RWPE2 (cell line): ENCODE measurements at regions not wholly inside any gene's neighbourhood (a gene's known extent, or its start where the extent isn't known, plus 50 kb on each side); places are given as distances from the start of the nearest gene placed in this dataset.

Experiments used
- ATAC-seq: fragments of 200-7000 bp; cut with Tn5 transposase; 3 replicates; pipeline ENCODE4 v1.9.1; 2021; ENCODE audit warnings: low read depth
- DNase-seq: peaks from one replicate; pipeline ENCODE4 v3.0.0-alpha.2; 2020; ENCODE audit warnings: low spot score
- H3K27ac ChIP-seq: fragments of 450-650 bp; 2 replicates; pipeline ENCODE4 v1.5.1; 2017; ENCODE audit warnings: mild to moderate bottlenecking; ENCODE audit not compliant: poor library complexity, severe bottlenecking
- H3K27me3 ChIP-seq: fragments of 250-450 bp; sonication (Bioruptor Pico); 2 replicates; pipeline ENCODE4 v1.5.1; 2021; ENCODE audit warnings: mild to moderate bottlenecking, moderate library complexity; ENCODE audit not compliant: insufficient read depth, poor library complexity, severe bottlenecking
- H3K36me3 ChIP-seq: fragments of 250-450 bp; sonication (Bioruptor Pico); 2 replicates; pipeline ENCODE4 v1.5.1; 2020; ENCODE audit warnings: low read depth, mild to moderate bottlenecking, moderate library complexity
- H3K4me1 ChIP-seq: fragments of 250-450 bp; sonication (Bioruptor Pico); 2 replicates; pipeline ENCODE4 v1.5.1; 2021; ENCODE audit warnings: mild to moderate bottlenecking, moderate library complexity; ENCODE audit not compliant: insufficient read depth, poor library complexity, severe bottlenecking
- H3K4me3 ChIP-seq: fragments of 250-450 bp; sonication (Bioruptor Pico); 2 replicates; pipeline ENCODE4 v1.5.1; 2021; ENCODE audit warnings: mild to moderate bottlenecking, moderate library complexity; ENCODE audit not compliant: severe bottlenecking
- H3K9me3 ChIP-seq: fragments of 250-450 bp; sonication (Bioruptor Pico); 2 replicates; pipeline ENCODE4 v1.5.1; 2021; ENCODE audit warnings: mild to moderate bottlenecking, moderate library complexity; ENCODE audit not compliant: severe bottlenecking
- CTCF ChIP-seq: fragments of 450-650 bp; IDR thresholded peaks from one replicate; pipeline ENCODE4 v1.5.1; 2017; ENCODE audit warnings: mild to moderate bottlenecking, moderate library complexity; ENCODE audit not compliant: poor library complexity, severe bottlenecking

- no peak for TF ChIP-seq CTCF
- H3K9me3 ChIP-seq = no peaks in the 10 kb centered on the region
- no peaks in the 10 kb centered on the region for H3K27me3 ChIP-seq
- ATAC-seq = no peak
- H3K36me3 ChIP-seq = no peaks in the 10 kb centered on the region
- H3K4me1 ChIP-seq = peaks cover 51% of the 10 kb centered on the region
- no peak for DNase-seq
- H3K4me3 ChIP-seq = no peak overlapping the region
- peak overlapping the region; percentile 95 for H3K27ac ChIP-seq
Measured at GRCh38 chr15:39130556-39131379, 450.1 kb upstream of the THBS1 start.

GRCh38 chr15:39131609-39132008 lies 449.3 kb upstream of the THBS1 start:
- no peak for TF ChIP-seq CTCF
- Histone ChIP-seq H3K9me3 (no peaks in the 10 kb centered on the region), H3K4me3 (no peak overlapping the region), H3K27me3 (no peaks in the 10 kb centered on the region), H3K27ac (no peak overlapping the region), H3K36me3 (no peaks in the 10 kb centered on the region), H3K4me1 (peaks cover 43% of the 10 kb centered on the region)
- ATAC-seq (no peak), DNase-seq (no peak)

GRCh38 chr15:39132070-39132469 lies 448.8 kb upstream of the THBS1 start:
- no peaks in the 10 kb centered on the region for H3K36me3 ChIP-seq
- peaks cover 38% of the 10 kb centered on the region for H3K4me1 ChIP-seq
- DNase-seq (no peak), ATAC-seq (no peak)
- H3K27ac ChIP-seq = no peak overlapping the region
- no peaks in the 10 kb centered on the region for H3K9me3 ChIP-seq
- no peak for TF ChIP-seq CTCF
- no peaks in the 10 kb centered on the region for H3K27me3 ChIP-seq
- no peak overlapping the region for H3K4me3 ChIP-seq

GRCh38 chr15:39132954-39133600 lies 447.8 kb upstream of the THBS1 start:
- Histone ChIP-seq H3K4me3 (no peak overlapping the region), H3K27ac (no peak overlapping the region), H3K36me3 (no peaks in the 10 kb centered on the region), H3K9me3 (no peaks in the 10 kb centered on the region), H3K27me3 (no peaks in the 10 kb centered on the region), H3K4me1 (peaks cover 28% of the 10 kb centered on the region)
- DNase-seq (no peak), ATAC-seq (peak; percentile 16; the same call in 2 of the 3 replicates)
- TF ChIP-seq CTCF = no peak

GRCh38 chr15:39134282-39134681 lies 446.6 kb upstream of the THBS1 start:
- Histone ChIP-seq H3K36me3 (no peaks in the 10 kb centered on the region), H3K27ac (no peak overlapping the region), H3K9me3 (no peaks in the 10 kb centered on the region), H3K4me3 (no peak overlapping the region), H3K27me3 (no peaks in the 10 kb centered on the region), H3K4me1 (peaks cover 16% of the 10 kb centered on the region)
- no peak for ATAC-seq
- no peak for TF ChIP-seq CTCF
- DNase-seq = no peak
